C4-2B (cell line): ENCODE measurements at regions not wholly inside any gene's neighbourhood (a gene's known extent, or its start where the extent isn't known, plus 50 kb on each side); places are given as distances from the start of the nearest gene placed in this dataset.
A peak's percentile ranks its signal among the peaks of the same experiment; 100 is the strongest.

Experiments
- H3K27ac ChIP-seq: fragments of 450-650 bp; 2 replicates; pipeline ENCODE4 v1.5.1; 2017
- CTCF ChIP-seq: fragments of 450-650 bp; conservative IDR thresholded peaks from 2 replicates; pipeline ENCODE4 v1.5.1; 2017; ENCODE audit warnings: mild to moderate bottlenecking
- ZFX ChIP-seq: fragments of 450-650 bp; IDR thresholded peaks from 2 replicates; pipeline ENCODE4 v1.6.1; 2017

- H3K27ac ChIP-seq: no peak overlapping the region
- no peak for TF ChIP-seq CTCF
- TF ChIP-seq ZFX: no peak
Observed at GRCh38 chr5:164383662-164384061, 878.2 kb downstream of the MAT2B start.

DNA sequence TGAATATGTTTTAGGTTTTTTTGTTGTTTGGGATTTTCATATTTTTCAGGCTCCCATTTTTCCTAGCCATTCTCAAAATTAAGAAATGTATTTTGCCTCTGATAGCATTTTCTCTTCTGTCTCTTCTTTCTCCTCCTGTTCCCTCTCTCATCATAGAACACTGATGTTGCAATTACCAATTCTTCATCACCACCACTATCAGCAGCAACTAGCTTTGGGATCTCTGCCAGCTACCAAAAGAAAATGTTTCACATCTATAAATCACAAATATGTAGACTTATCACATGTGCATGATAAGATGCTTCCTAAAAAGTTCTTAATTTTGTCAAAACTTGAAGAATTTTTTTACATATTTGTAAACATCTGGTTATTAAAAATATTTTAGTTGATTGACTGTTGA is 887.1 kb downstream of the MAT2B start:
- TF ChIP-seq CTCF: no peak
- no peak for TF ChIP-seq ZFX
- no peak overlapping the region for H3K27ac ChIP-seq

GRCh38 chr5:164394686-164395194 is 889.3 kb downstream of the MAT2B start:
- no peak overlapping the region for H3K27ac ChIP-seq
- TF ChIP-seq ZFX: no peak
- no peak for TF ChIP-seq CTCF

DNA sequence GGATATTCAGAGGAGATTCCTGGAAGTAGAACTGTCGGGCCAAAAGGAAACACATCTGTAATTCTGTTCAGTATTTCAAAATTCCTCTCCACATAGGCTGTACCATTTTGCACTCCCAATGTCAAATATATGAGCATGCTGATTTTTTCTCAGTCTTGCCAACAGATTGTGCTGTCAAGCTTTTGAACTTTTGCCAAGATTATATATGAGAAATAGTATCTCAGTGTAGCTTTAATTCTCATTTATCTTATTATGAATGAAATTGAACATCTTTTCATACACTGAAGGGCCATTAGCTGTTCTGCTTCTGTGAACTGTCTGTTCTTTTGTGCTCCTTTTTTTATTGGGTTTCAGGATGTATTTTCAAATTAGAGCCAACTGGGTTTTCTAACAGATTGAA is 907.1 kb downstream of the MAT2B start:
- TF ChIP-seq CTCF: no peak
- no peak for TF ChIP-seq ZFX
- H3K27ac ChIP-seq: no peak overlapping the region

- TF ChIP-seq CTCF: no peak
- no peak for TF ChIP-seq ZFX
- no peak overlapping the region for H3K27ac ChIP-seq
Observed at GRCh38 chr5:164420161-164420560, 914.7 kb downstream of the MAT2B start.

GRCh38 chr5:164422400-164422799 is 917.0 kb downstream of the MAT2B start:
- no peak overlapping the region for H3K27ac ChIP-seq
- TF ChIP-seq ZFX (no peak), CTCF (peak; percentile 31)

- TF ChIP-seq CTCF: no peak
- TF ChIP-seq ZFX: no peak
- no peak overlapping the region for H3K27ac ChIP-seq
Observed at GRCh38 chr5:164431634-164432304, 926.4 kb downstream of the MAT2B start.
